ENCODE measurements at regions not wholly inside any gene's neighbourhood (a gene's known extent, or its start where the extent isn't known, plus 50 kb on each side); places are given as distances from the start of the nearest gene placed in this dataset.

GRCh38 chr6:128690063-128690462 lies 169.7 kb upstream of the PTPRK start:
- WGBS (ENCODE audit: extremely low coverage, insufficient read length, low lambda C conversion rate), result no CpG with 5 or more reads among the region's 3 CpGs
- no peak overlapping the region for H3K4me3 Mint-ChIP-seq
- H3K27ac Mint-ChIP-seq, result no peak overlapping the region

More at GRCh38 chr6:128690063-128690462, 169.7 kb upstream of the PTPRK start:
- Mint-ChIP-seq H3K36me3 (ENCODE audit: insufficient read depth in 1 of 3, low read depth in 3 of 3) (no peaks in the 10 kb centered on the region), H3K4me1 (peaks cover 9 to 10% of the 10 kb centered on the region in 2 experiments), H3K9me3 (no peaks in the 10 kb centered on the region), H3K27me3 (ENCODE audit: low read depth) (no peaks in the 10 kb centered on the region)
- Histone ChIP-seq H4K5ac (ENCODE audit: insufficient read length, low read depth, low read length) (no peak overlapping the region), H3K27me3 (ENCODE audit: insufficient read depth, low read length) (no peaks in the 10 kb centered on the region), H3K9me3 (ENCODE audit: control insufficient read depth, low read depth, low read length) (no peaks in the 10 kb centered on the region), H2BK20ac (ENCODE audit: low read depth, low read length, poor library complexity, severe bottlenecking) (no peak overlapping the region), H2BK120ac (ENCODE audit: low read depth, low read length, poor library complexity, severe bottlenecking) (no peak overlapping the region), H2AFZ (ENCODE audit: low read length) (no peak overlapping the region), H3K27ac (ENCODE audit: insufficient read length, low read depth, low read length) (no peak overlapping the region), H4K8ac (replicated peaks; ENCODE audit: insufficient read length, low read depth, low read length) (no peak overlapping the region), H3K23ac (ENCODE audit: insufficient read length, low read depth, low read length) (no peak overlapping the region), H3K9ac (ENCODE audit: extremely low read depth, insufficient read length, low read length) (no peak overlapping the region), H3K4ac (ENCODE audit: low read depth, low read length) (no peak overlapping the region), H3K56ac (ENCODE audit: insufficient read length, low read depth, low read length) (no peak overlapping the region), H4K20me1 (ENCODE audit: control insufficient read depth, insufficient read depth, insufficient read length) (no peaks in the 10 kb centered on the region), H3K4me1 (ENCODE audit: insufficient read depth, low read length) (0 out of 2 replicates have a peak, but pooled peaks cover 2% of the 10 kb centered on the region), H3K23me2 (ENCODE audit: insufficient read length, low read depth, low read length, poor library complexity, severe bottlenecking) (no peaks in the 10 kb centered on the region), H2BK15ac (ENCODE audit: low read depth, low read length) (no peak overlapping the region), H3K79me1 (ENCODE audit: insufficient read depth, low read depth, low read length, poor library complexity, severe bottlenecking) (no peaks in the 10 kb centered on the region), H2BK12ac (ENCODE audit: insufficient read length, low read depth, low read length) (no peak overlapping the region), H3T11ph (ENCODE audit: low read length) (no peak overlapping the region), H4K91ac (ENCODE audit: insufficient read length, low read depth, low read length) (no peak overlapping the region), H3K79me2 (ENCODE audit: insufficient read depth, low read length) (no peaks in the 10 kb centered on the region), H3K4me2 (ENCODE audit: insufficient read depth, insufficient read length, low read length) (no peak overlapping the region), H3K14ac (ENCODE audit: insufficient read depth, low read length) (no peak overlapping the region), H2BK5ac (ENCODE audit: insufficient read length, low read length) (no peak overlapping the region), H2AK5ac (ENCODE audit: insufficient read length, low read length) (no peak overlapping the region), H3K18ac (ENCODE audit: insufficient read length, low read depth, low read length) (no peak overlapping the region)
- TF ChIP-seq, protein P1, sequence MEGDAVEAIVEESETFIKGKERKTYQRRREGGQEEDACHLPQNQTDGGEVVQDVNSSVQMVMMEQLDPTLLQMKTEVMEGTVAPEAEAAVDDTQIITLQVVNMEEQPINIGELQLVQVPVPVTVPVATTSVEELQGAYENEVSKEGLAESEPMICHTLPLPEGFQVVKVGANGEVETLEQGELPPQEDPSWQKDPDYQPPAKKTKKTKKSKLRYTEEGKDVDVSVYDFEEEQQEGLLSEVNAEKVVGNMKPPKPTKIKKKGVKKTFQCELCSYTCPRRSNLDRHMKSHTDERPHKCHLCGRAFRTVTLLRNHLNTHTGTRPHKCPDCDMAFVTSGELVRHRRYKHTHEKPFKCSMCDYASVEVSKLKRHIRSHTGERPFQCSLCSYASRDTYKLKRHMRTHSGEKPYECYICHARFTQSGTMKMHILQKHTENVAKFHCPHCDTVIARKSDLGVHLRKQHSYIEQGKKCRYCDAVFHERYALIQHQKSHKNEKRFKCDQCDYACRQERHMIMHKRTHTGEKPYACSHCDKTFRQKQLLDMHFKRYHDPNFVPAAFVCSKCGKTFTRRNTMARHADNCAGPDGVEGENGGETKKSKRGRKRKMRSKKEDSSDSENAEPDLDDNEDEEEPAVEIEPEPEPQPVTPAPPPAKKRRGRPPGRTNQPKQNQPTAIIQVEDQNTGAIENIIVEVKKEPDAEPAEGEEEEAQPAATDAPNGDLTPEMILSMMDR (conservative IDR thresholded peaks at IDR 0.05), result no peak
- no peak for DNase-seq
